ENCODE measurements at regions not wholly inside any gene's neighbourhood (a gene's known extent, or its start where the extent isn't known, plus 50 kb on each side); places are given as distances from the start of the nearest gene placed in this dataset.

DNA sequence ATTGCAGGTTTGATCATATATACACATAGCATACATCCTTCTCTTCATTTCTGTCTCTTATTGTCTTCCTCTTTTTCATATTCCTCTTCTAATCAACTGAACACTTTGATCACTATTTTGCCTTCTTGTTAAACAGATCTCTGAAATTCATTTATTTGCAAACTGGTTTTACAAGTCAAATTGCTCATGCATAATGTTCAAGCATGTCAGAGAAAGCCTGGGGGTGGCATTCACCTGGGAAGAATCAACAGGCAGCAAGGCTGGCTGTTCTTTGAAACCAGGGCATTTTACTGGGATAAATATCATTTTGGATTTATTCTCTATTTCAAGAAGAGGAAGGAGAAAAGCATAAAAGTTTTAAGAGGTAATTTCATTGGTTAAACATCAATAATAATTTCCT lies 66.9 kb upstream of the LRATD1 start:
- no peak for DNase-seq

DNA sequence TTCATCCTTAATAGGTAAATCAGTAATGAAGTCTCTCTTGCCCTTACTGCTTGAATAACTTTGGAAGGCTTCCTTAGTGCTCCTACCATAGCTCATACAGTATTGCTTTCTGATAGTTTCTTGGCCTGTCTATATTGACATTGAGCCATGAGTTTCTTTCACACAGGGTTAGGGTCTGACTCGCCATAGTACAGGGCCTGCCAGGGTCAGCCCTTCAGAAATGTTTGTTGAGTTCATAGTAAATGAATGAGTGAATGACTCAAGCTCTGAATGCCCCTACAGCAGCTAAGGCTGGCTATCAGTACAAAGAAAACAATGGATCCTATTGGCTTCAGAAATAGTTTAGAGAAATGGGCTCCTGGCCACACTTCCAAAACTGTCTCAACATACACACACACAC lies 65.0 kb upstream of the LRATD1 start:
- no peak for DNase-seq

DNA sequence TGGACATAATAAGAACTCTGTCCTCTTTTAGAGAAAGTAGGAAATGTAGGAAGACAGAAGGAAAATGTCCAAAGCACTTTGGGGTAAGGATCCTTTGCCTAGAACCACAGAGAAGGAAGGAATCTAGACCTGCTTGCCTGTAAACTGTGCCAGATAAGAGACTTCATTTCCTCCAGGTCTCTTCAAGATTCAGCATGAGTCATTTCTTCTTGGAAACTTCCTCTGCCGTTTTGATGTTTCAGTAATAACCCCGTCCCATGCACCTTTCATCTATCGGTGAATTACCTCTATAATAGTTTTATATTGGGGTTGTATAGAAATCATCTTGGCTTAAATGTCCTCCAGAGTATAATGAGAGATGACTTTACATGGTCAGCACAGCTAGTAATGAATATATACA lies 63.2 kb upstream of the LRATD1 start:
- no peak for DNase-seq

DNA sequence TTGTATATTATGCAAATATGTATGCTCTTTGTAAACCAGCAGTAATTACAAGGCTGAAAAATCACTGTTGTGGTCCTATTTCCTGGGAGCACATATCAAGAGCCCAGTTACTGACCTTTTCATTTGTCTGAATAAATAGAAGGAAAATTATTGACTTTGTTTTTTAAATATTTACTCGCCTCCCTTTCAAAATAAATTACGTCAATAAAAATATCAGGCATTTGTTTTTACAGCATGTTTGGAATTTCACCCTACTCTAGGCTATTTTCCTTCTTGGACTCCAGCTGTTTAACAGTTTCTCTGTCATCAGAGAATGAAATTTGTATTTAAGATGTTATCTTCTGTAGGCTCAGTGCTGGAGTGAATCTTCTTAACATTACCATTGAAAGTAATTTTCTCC lies 59.9 kb upstream of the LRATD1 start:
- DNase-seq, result no peak

DNA sequence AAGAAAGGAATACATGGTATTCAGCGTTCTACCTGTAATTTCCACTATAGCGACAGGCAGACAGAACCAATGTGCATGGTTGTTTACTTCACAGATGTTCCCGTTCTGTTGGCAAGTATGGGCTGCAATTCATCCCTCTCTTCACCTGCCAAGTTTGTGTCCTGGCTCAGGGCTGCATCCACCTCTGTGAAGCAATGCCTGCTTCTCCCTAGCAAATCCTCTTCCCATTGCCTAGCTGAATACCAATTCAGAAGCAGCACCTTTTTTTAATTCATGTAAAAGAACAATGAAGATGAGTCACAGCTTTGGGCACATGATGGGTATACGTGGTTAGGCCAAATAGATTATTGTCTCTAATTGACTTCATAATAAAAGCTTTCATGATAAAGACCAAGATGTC lies 54.7 kb upstream of the LRATD1 start:
- no peak for DNase-seq
